Neuronal stem cell (in vitro differentiated cells): ENCODE measurements at regions not wholly inside any gene's neighbourhood (a gene's known extent, or its start where the extent isn't known, plus 50 kb on each side); places are given as distances from the start of the nearest gene placed in this dataset.

ENCODE experiments used
- DNase-seq: peaks from one replicate; pipeline ENCODE4 v3.0.0-alpha.2; 2013; ENCODE audit warnings: low spot score
- H2AFZ ChIP-seq: one replicate; pipeline ENCODE4 v1.6.1; 2013; ENCODE audit warnings: mild to moderate bottlenecking, low read length, inconsistent platforms
- H2AK5ac ChIP-seq: 2 replicates; pipeline ENCODE4 v1.6.1; 2013; ENCODE audit warnings: low read depth, mild to moderate bottlenecking, inconsistent platforms, low read length, moderate library complexity, mixed read lengths
- H2BK120ac ChIP-seq: 2 replicates; pipeline ENCODE4 v1.6.1; 2013; ENCODE audit warnings: low read depth, mild to moderate bottlenecking, inconsistent platforms, low read length, moderate library complexity, mixed read lengths
- H2BK12ac ChIP-seq: one replicate; pipeline ENCODE4 v1.6.1; 2013; ENCODE audit warnings: low read length, inconsistent platforms
- H2BK15ac ChIP-seq: 2 replicates; pipeline ENCODE4 v1.6.1; 2013; ENCODE audit warnings: mild to moderate bottlenecking, low read length, inconsistent platforms, mixed read lengths
- H2BK5ac ChIP-seq: one replicate; pipeline ENCODE4 v1.6.1; 2013; ENCODE audit warnings: inconsistent platforms, mild to moderate bottlenecking, low read length, moderate library complexity
- H3K14ac ChIP-seq: one replicate; pipeline ENCODE4 v1.6.1; 2013; ENCODE audit warnings: low read length, inconsistent platforms
- H3K18ac ChIP-seq: 2 replicates; pipeline ENCODE4 v1.6.1; 2013; ENCODE audit warnings: low read length, inconsistent platforms
- H3K23ac ChIP-seq: 2 replicates; pipeline ENCODE4 v1.6.1; 2013; ENCODE audit warnings: low read depth, mild to moderate bottlenecking, mixed read lengths, low read length, inconsistent platforms; ENCODE audit not compliant: poor library complexity
- H3K27ac ChIP-seq: replicated peaks from 3 replicates; pipeline ENCODE4 v1.5.1; 2013; ENCODE audit warnings: low read length, inconsistent platforms
- H3K27me3 ChIP-seq, 3 experiments: 2 replicates each; pipeline ENCODE4 v1.6.1; 2013; ENCODE audit warnings: low read length in 3 of 3, mild to moderate bottlenecking in 2 of 3, inconsistent platforms in 1 of 3, low read depth in 1 of 3, mixed read lengths in 1 of 3, moderate library complexity in 1 of 3; ENCODE audit not compliant: control insufficient read depth in 3 of 3, insufficient read depth in 3 of 3
- H3K36me3 ChIP-seq, 2 donors: replicated peaks in 1 of 2; 2 replicates each; pipeline ENCODE4 v1.6.1; 2013; ENCODE audit warnings: low read length in 2 of 2; ENCODE audit not compliant: control insufficient read depth in 2 of 2, insufficient read depth in 2 of 2
- H3K4ac ChIP-seq: 2 replicates; pipeline ENCODE4 v1.6.1; 2013; ENCODE audit warnings: inconsistent platforms, mild to moderate bottlenecking, low read length, moderate library complexity
- H3K4me1 ChIP-seq, 2 donors: 1 replicate in 1 of 2; 2 replicates in 1 of 2; pipeline ENCODE4 v1.6.1; 2013; ENCODE audit warnings: low read length in 2 of 2, low read depth in 1 of 2; ENCODE audit not compliant: control insufficient read depth in 2 of 2, insufficient read depth in 1 of 2
- H3K4me2 ChIP-seq: one replicate; pipeline ENCODE4 v1.6.1; 2013; ENCODE audit warnings: mild to moderate bottlenecking, low read length, inconsistent platforms; ENCODE audit not compliant: insufficient read depth, poor library complexity, severe bottlenecking
- H3K4me3 ChIP-seq, 2 donors: 2 replicates each; pipeline ENCODE4 v1.5.1; 2013; ENCODE audit warnings: low read length in 2 of 2, mild to moderate bottlenecking in 2 of 2, inconsistent platforms in 1 of 2, moderate library complexity in 1 of 2
- H3K79me1 ChIP-seq: one replicate; pipeline ENCODE4 v1.6.1; 2013; ENCODE audit warnings: low read depth, mild to moderate bottlenecking, inconsistent platforms, low read length, moderate library complexity
- H3K9ac ChIP-seq: one replicate; pipeline ENCODE4 v1.6.1; 2013; ENCODE audit warnings: mild to moderate bottlenecking, low read depth, low read length, inconsistent platforms; ENCODE audit not compliant: poor library complexity
- H3K9me3 ChIP-seq, 2 donors: replicated peaks in 1 of 2; 2 replicates each; pipeline versions ENCODE3 to v1.6.1; 2013; ENCODE audit warnings: low read length in 2 of 2, mild to moderate bottlenecking in 2 of 2, inconsistent platforms in 1 of 2, low read depth in 1 of 2, mixed read lengths in 1 of 2, moderate library complexity in 1 of 2; ENCODE audit not compliant: control insufficient read depth in 2 of 2, insufficient read depth in 1 of 2
- H4K8ac ChIP-seq: one replicate; pipeline ENCODE4 v1.6.1; 2013; ENCODE audit warnings: low read depth, mild to moderate bottlenecking, inconsistent platforms, low read length, moderate library complexity
- H4K91ac ChIP-seq: one replicate; pipeline ENCODE4 v1.6.1; 2013; ENCODE audit warnings: low read length, low read depth, mild to moderate bottlenecking, inconsistent platforms; ENCODE audit not compliant: poor library complexity
- WGBS, 2 donors: extraction: QIAGEN DNeasy Blood & Tissue Kit; methylation state at CpG; one replicate each; pipeline ENCODE4 v1.1.7; 2013; ENCODE audit warnings: missing lambda C conversion rate in 2 of 2, mixed read lengths in 1 of 2; ENCODE audit not compliant: insufficient read length in 2 of 2, insufficient replicate concordance in 1 of 2; ENCODE audit errors: extremely low coverage in 2 of 2; 5-methylcytosine and 5-hydroxymethylcytosine counted together

GRCh38 chr14:29278301-29279263 lies 512.0 kb downstream of the FOXG1 start:
- Histone ChIP-seq H3K4me1 (peaks cover 0 to 2% of the 10 kb centered on the region in 2 donors), H3K18ac (no peak overlapping the region), H3K27ac (no peak overlapping the region), H3K4me2 (no peak overlapping the region), H3K4me3 (no peak overlapping the region), H2AFZ (no peak overlapping the region), H3K36me3 (no peaks in the 10 kb centered on the region), H2BK12ac (no peak overlapping the region), H3K27me3 (peaks cover 0 to 5% (median 0%) of the 10 kb centered on the region in 3 experiments), H3K9me3 (no peaks in the 10 kb centered on the region), H4K91ac (no peak overlapping the region), H2AK5ac (no peak overlapping the region), H4K8ac (no peak overlapping the region), H2BK15ac (no peak overlapping the region), H3K4ac (no peak overlapping the region), H3K23ac (no peak overlapping the region), H3K14ac (no peak overlapping the region), H3K9ac (no peak overlapping the region), H3K79me1 (no peaks in the 10 kb centered on the region), H2BK120ac (no peak overlapping the region), H2BK5ac (no peak overlapping the region)
- DNase-seq, result no peak
- no CpG with 5 or more reads among the region's 1 CpG for WGBS, 2 donors

- no peaks in the 10 kb centered on the region for H3K27me3 ChIP-seq
- no peak overlapping the region for H3K27ac ChIP-seq
- no peak overlapping the region for H3K23ac ChIP-seq
- H4K8ac ChIP-seq, result no peak overlapping the region
- no peaks in the 10 kb centered on the region for H3K9me3 ChIP-seq
- H2BK5ac ChIP-seq, result no peak overlapping the region
- H3K4me1 ChIP-seq, result no peaks in the 10 kb centered on the region
- H2BK120ac ChIP-seq, result no peak overlapping the region
- H3K36me3 ChIP-seq, result no peaks in the 10 kb centered on the region
- no peak overlapping the region for H3K9ac ChIP-seq
- DNase-seq, result no peak
- no peak overlapping the region for H3K4ac ChIP-seq
- no peak overlapping the region for H2AK5ac ChIP-seq
- WGBS, 2 donors, result no CpG with 5 or more reads among the region's 1 CpG
- H2BK15ac ChIP-seq, result no peak overlapping the region
- no peak overlapping the region for H3K14ac ChIP-seq
- no peak overlapping the region for H3K18ac ChIP-seq
- no peak overlapping the region for H3K4me2 ChIP-seq
- no peak overlapping the region for H2AFZ ChIP-seq
- no peak overlapping the region for H3K4me3 ChIP-seq
- H2BK12ac ChIP-seq, result no peak overlapping the region
- H4K91ac ChIP-seq, result no peak overlapping the region
- H3K79me1 ChIP-seq, result no peaks in the 10 kb centered on the region
These were observed 515.6 kb downstream of the FOXG1 start for GRCh38 chr14:29282169-29282568.

- no CpG with 5 or more reads among the region's 2 CpGs for WGBS, 2 donors
- no peak overlapping the region for H2BK120ac ChIP-seq
- no peak overlapping the region for H2BK12ac ChIP-seq
These were observed 523.9 kb downstream of the FOXG1 start for GRCh38 chr14:29290441-29290840.

GRCh38 chr14:29299372-29299771 lies 532.8 kb downstream of the FOXG1 start:
- no peak for DNase-seq
- WGBS, 2 donors, result no CpG with 5 or more reads among the region's 1 CpG
- H2AK5ac ChIP-seq, result no peak overlapping the region

More at GRCh38 chr14:29290441-29290840, 523.9 kb downstream of the FOXG1 start:
- Histone ChIP-seq H3K4me1 (no peaks in the 10 kb centered on the region), H2BK15ac (no peak overlapping the region), H3K4ac (no peak overlapping the region), H3K18ac (no peak overlapping the region), H2AFZ (no peak overlapping the region), H2AK5ac (no peak overlapping the region), H3K79me1 (no peaks in the 10 kb centered on the region), H3K4me2 (no peak overlapping the region), H3K4me3 (no peak overlapping the region), H3K23ac (no peak overlapping the region), H3K36me3 (no peaks in the 10 kb centered on the region), H4K8ac (no peak overlapping the region), H2BK5ac (no peak overlapping the region), H3K27me3 (no peaks in the 10 kb centered on the region), H3K9ac (no peak overlapping the region), H4K91ac (no peak overlapping the region), H3K27ac (no peak overlapping the region), H3K9me3 (peaks cover 0 to 9% of the 10 kb centered on the region in 2 donors), H3K14ac (no peak overlapping the region)
- DNase-seq, result no peak

More at GRCh38 chr14:29299372-29299771, 532.8 kb downstream of the FOXG1 start:
- Histone ChIP-seq H3K27me3 (no peaks in the 10 kb centered on the region), H3K4ac (no peak overlapping the region), H3K9me3 (peaks cover 0 to 5% of the 10 kb centered on the region in 2 donors), H3K4me1 (peaks cover 0 to 3% of the 10 kb centered on the region in 2 donors), H2BK15ac (no peak overlapping the region), H4K8ac (no peak overlapping the region), H4K91ac (no peak overlapping the region), H2BK120ac (no peak overlapping the region), H2AFZ (no peak overlapping the region), H3K9ac (no peak overlapping the region), H3K23ac (no peak overlapping the region), H3K79me1 (no peaks in the 10 kb centered on the region), H3K27ac (no peak overlapping the region), H3K14ac (no peak overlapping the region), H3K4me2 (no peak overlapping the region), H2BK5ac (no peak overlapping the region), H2BK12ac (no peak overlapping the region), H3K18ac (no peak overlapping the region), H3K4me3 (no peak overlapping the region), H3K36me3 (no peaks in the 10 kb centered on the region)
